ENCODE measurements at regions not wholly inside any gene's neighbourhood (a gene's known extent, or its start where the extent isn't known, plus 50 kb on each side); places are given as distances from the start of the nearest gene placed in this dataset.
A peak's percentile ranks its signal among the peaks of the same experiment; 100 is the strongest.

DNA sequence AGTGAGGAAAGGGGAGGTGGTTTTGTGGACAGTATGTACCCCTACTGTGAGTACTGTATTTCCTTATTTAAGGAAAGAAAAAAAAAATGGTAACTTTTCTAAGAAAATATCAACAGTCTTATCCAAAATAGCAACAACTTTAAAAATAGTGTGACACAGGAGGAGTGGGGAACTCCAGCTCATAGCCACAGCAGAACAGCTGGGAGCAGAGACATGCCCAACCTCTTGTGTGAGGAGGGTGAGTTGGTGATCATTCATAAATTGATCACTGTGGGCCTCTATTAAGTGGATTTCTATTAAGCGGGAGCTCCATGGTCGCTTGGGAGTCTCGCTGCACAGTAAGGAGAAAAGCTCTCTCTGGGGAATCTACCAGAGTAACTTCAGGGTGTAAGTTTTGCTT lies 158.8 kb upstream of the DUSP10 start:
- Histone ChIP-seq H4K20me1 (ENCODE audit: insufficient read depth, low read length) (no peaks in the 10 kb centered on the region), H3K27me3 (ENCODE audit: insufficient read depth, low read length) (no peaks in the 10 kb centered on the region), H3K9me3 (ENCODE audit: low read depth, low read length) (no peaks in the 10 kb centered on the region), H3K4me3 (ENCODE audit: insufficient read depth, low read length) (no peak overlapping the region), H3K79me2 (ENCODE audit: insufficient read depth, low read length) (no peaks in the 10 kb centered on the region), H3K4me2 (ENCODE audit: insufficient read depth, low read length) (no peak overlapping the region), H2AFZ (ENCODE audit: low read length) (no peak overlapping the region), H3K36me3 (ENCODE audit: insufficient read depth, low read length) (no peaks in the 10 kb centered on the region), H3K4me1 (ENCODE audit: insufficient read depth, low read length) (peaks cover 10% of the 10 kb centered on the region), H3K27ac (ENCODE audit: low read depth, low read length) (no peak overlapping the region)
- no peak for DNase-seq (ENCODE audit: insufficient read length, low spot score, missing footprints)
- TF ChIP-seq, protein P1, sequence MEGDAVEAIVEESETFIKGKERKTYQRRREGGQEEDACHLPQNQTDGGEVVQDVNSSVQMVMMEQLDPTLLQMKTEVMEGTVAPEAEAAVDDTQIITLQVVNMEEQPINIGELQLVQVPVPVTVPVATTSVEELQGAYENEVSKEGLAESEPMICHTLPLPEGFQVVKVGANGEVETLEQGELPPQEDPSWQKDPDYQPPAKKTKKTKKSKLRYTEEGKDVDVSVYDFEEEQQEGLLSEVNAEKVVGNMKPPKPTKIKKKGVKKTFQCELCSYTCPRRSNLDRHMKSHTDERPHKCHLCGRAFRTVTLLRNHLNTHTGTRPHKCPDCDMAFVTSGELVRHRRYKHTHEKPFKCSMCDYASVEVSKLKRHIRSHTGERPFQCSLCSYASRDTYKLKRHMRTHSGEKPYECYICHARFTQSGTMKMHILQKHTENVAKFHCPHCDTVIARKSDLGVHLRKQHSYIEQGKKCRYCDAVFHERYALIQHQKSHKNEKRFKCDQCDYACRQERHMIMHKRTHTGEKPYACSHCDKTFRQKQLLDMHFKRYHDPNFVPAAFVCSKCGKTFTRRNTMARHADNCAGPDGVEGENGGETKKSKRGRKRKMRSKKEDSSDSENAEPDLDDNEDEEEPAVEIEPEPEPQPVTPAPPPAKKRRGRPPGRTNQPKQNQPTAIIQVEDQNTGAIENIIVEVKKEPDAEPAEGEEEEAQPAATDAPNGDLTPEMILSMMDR (IDR thresholded peaks at IDR 0.05; ENCODE audit: extremely low read depth, low read depth, low read length): no peak

DNA sequence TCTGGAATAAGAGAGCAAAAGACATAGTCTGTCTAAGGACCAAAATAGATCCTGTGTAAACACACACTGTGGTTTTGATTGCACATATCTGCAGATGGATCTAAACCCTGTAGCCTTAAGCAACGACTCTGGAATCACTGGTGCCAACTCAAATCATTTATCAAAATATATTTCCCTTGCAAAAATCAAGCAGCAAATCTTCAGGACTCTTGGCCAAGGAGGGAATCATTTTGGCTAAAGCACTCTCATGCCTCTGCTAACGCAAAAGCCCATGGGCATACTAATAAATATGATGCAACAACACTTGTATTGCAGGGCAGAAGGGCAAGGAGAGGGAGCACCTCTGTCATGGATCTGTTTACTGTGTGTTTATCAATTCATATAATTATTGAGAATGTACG lies 155.4 kb upstream of the DUSP10 start:
- Histone ChIP-seq H3K9me3 (ENCODE audit: low read depth, low read length) (no peaks in the 10 kb centered on the region), H3K4me2 (ENCODE audit: insufficient read depth, low read length) (peak overlapping the region; percentile 42), H3K4me3 (ENCODE audit: insufficient read depth, low read length) (no peak overlapping the region), H3K27me3 (ENCODE audit: insufficient read depth, low read length) (no peaks in the 10 kb centered on the region), H4K20me1 (ENCODE audit: insufficient read depth, low read length) (no peaks in the 10 kb centered on the region), H3K4me1 (ENCODE audit: insufficient read depth, low read length) (peaks cover 12% of the 10 kb centered on the region), H3K27ac (ENCODE audit: low read depth, low read length) (no peak overlapping the region), H3K79me2 (ENCODE audit: insufficient read depth, low read length) (no peaks in the 10 kb centered on the region), H2AFZ (ENCODE audit: low read length) (no peak overlapping the region), H3K36me3 (ENCODE audit: insufficient read depth, low read length) (no peaks in the 10 kb centered on the region)
- TF ChIP-seq, protein P1 (IDR thresholded peaks at IDR 0.05; ENCODE audit: extremely low read depth, low read depth, low read length): no peak
- DNase-seq (ENCODE audit: insufficient read length, low spot score, missing footprints): peak; percentile 59

DNA sequence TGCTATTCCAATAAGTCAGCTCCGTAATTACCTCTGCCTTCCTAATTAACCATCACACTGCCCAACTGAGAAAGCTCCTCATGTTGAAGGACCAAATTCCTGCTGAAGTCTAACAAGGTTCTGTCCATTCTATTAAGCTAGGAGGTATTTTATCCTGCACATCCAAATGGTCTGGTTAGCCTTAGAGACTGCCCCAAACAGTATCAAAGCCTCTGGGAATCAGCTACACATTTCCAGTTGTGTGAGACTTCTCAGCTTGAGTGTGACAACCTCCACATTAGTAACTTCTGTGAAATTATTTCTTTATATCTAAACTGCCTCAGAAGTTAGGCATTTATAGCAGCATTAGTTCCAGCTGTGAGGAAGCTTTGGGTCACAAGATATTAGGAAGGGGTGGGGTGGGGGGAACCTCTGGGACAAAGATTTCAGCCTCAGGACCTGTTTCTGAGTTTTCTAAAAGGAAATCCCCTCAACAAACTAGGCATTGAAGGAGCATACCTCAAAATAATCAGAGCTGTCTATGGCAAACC lies 150.5 kb upstream of the DUSP10 start:
- Histone ChIP-seq H3K27ac (ENCODE audit: low read depth, low read length) (no peak overlapping the region), H2AFZ (ENCODE audit: low read length) (no peak overlapping the region)

DNA sequence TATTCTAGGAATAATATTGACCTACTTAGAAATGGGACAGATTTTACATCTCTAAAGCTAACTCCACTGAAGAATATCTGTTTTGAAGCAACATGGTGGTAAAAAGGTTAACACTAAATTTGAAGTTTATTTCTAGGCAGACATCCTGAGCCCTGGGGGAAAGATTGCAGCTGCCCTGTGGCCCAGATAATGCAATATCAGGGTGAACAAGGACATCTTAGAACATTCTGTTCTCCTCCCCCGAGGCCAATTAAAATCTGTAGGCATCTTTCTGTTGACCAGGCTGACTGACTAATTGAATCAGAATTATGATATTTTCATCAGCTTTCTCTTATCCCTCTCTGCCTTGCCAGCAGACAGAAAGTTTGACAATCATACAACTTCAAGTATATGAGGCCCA lies 149.8 kb upstream of the DUSP10 start:
- Histone ChIP-seq H3K9me3 (ENCODE audit: low read depth, low read length) (no peaks in the 10 kb centered on the region), H4K20me1 (ENCODE audit: insufficient read depth, low read length) (no peaks in the 10 kb centered on the region), H3K27ac (ENCODE audit: low read depth, low read length) (no peak overlapping the region), H3K79me2 (ENCODE audit: insufficient read depth, low read length) (no peaks in the 10 kb centered on the region), H2AFZ (ENCODE audit: low read length) (peak overlapping the region; percentile 26), H3K4me2 (ENCODE audit: insufficient read depth, low read length) (peak overlapping the region; percentile 26), H3K36me3 (ENCODE audit: insufficient read depth, low read length) (no peaks in the 10 kb centered on the region), H3K4me3 (ENCODE audit: insufficient read depth, low read length) (no peak overlapping the region), H3K4me1 (ENCODE audit: insufficient read depth, low read length) (peaks cover 25% of the 10 kb centered on the region), H3K27me3 (ENCODE audit: insufficient read depth, low read length) (no peaks in the 10 kb centered on the region)
- TF ChIP-seq, protein P1 (IDR thresholded peaks at IDR 0.05; ENCODE audit: extremely low read depth, low read depth, low read length): no peak
- DNase-seq (ENCODE audit: insufficient read length, low spot score, missing footprints): no peak

More for the DNA sequence above, 150.5 kb upstream of the DUSP10 start:
- H3K36me3 ChIP-seq (ENCODE audit: insufficient read depth, low read length): no peaks in the 10 kb centered on the region
- H3K79me2 ChIP-seq (ENCODE audit: insufficient read depth, low read length): no peaks in the 10 kb centered on the region
- TF ChIP-seq, protein P1 (IDR thresholded peaks at IDR 0.05; ENCODE audit: extremely low read depth, low read depth, low read length): no peak
- no peaks in the 10 kb centered on the region for H4K20me1 ChIP-seq (ENCODE audit: insufficient read depth, low read length)
- no peaks in the 10 kb centered on the region for H3K9me3 ChIP-seq (ENCODE audit: low read depth, low read length)
- peaks cover 25% of the 10 kb centered on the region for H3K4me1 ChIP-seq (ENCODE audit: insufficient read depth, low read length)
- no peak for DNase-seq (ENCODE audit: insufficient read length, low spot score, missing footprints)
- H3K4me3 ChIP-seq (ENCODE audit: insufficient read depth, low read length): no peak overlapping the region
- peak overlapping the region; percentile 26 for H3K4me2 ChIP-seq (ENCODE audit: insufficient read depth, low read length)
- H3K27me3 ChIP-seq (ENCODE audit: insufficient read depth, low read length): no peaks in the 10 kb centered on the region
